Upper lobe of left lung (tissue), 6 donors: ENCODE measurements at regions not wholly inside any gene's neighbourhood (a gene's known extent, or its start where the extent isn't known, plus 50 kb on each side); places are given as distances from the start of the nearest gene placed in this dataset.
A peak's percentile ranks its signal among the peaks of the same experiment; 100 is the strongest.

ENCODE experiments used
- ATAC-seq, 2 donors: fragments of 200-7000 bp; cut with Tn5 transposase; one replicate each; pipeline ENCODE4 v1.9.1; 2022; ENCODE audit warnings: mild to moderate bottlenecking in 2 of 2, moderate library complexity in 2 of 2; ENCODE audit not compliant: low FRiP score in 2 of 2
- DNase-seq, 2 donors: peaks; one replicate each; pipeline ENCODE4 v3.0.0-alpha.2; 2019 to 2020
- H3K27ac ChIP-seq, 4 donors: fragments of 200-600 bp; sonication (generic); one replicate each; pipeline ENCODE4 v1.5.1; 2016 to 2019
- H3K27me3 ChIP-seq, 4 donors: fragments of 200-600 bp; sonication (generic); one replicate each; pipeline ENCODE4 v1.5.1; 2017 to 2019
- H3K36me3 ChIP-seq, 4 donors: fragments of 200-600 bp; sonication (generic); one replicate each; pipeline ENCODE4 v1.5.1; 2016 to 2019
- H3K4me1 ChIP-seq, 4 donors: fragments of 200-600 bp; sonication (generic); one replicate each; pipeline ENCODE4 v1.5.1; 2018 to 2019
- H3K4me3 ChIP-seq, 4 donors: fragments of 200-600 bp; sonication (generic); one replicate each; pipeline ENCODE4 v1.5.1; 2017 to 2019; ENCODE audit warnings: mild to moderate bottlenecking in 2 of 4, moderate library complexity in 1 of 4
- H3K9me3 ChIP-seq, 4 donors: fragments of 200-600 bp; sonication (generic); one replicate each; pipeline ENCODE4 v1.5.1; 2018 to 2019
- EP300 ChIP-seq, 4 donors: sonication (generic); formaldehyde crosslinking; IDR thresholded peaks; one replicate each; pipeline ENCODE4 v1.5.1; 2017; ENCODE audit warnings: antibody characterized with exemption in 4 of 4, control low read depth in 2 of 4
- POLR2A ChIP-seq, 4 donors: fragments of 450-650 bp; IDR thresholded peaks; one replicate each; pipeline ENCODE4 v1.5.1; 2016 to 2017; ENCODE audit warnings: antibody characterized with exemption in 4 of 4, mild to moderate bottlenecking in 2 of 4
- POLR2AphosphoS5 ChIP-seq, 2 donors: sonication (generic); formaldehyde crosslinking; IDR thresholded peaks; one replicate each; pipeline ENCODE4 v1.5.1; 2017; ENCODE audit warnings: antibody characterized with exemption in 2 of 2
- WGBS, 2 donors: methylation state at CpG; one replicate each; pipeline ENCODE4 v1.1.5; 2017 to 2018; 5-methylcytosine and 5-hydroxymethylcytosine counted together
- TF ChIP-seq, protein P1 (sequence below), 6 experiments: fragments of 450-650 bp in 4 of 6; fragments of 200-600 bp in 2 of 6; sonication (generic) in 2 of 6; IDR thresholded peaks; one replicate each; pipeline ENCODE4 v1.5.1; 2016 to 2019; ENCODE audit warnings: antibody characterized with exemption in 6 of 6
- donor health status: DM: no; HTN: no; CAD: no; lungs with moderate emphysema.
- donor health status: DM: no; HTN: yes; CAD: no; lungs with severe emphysema.

DNA sequence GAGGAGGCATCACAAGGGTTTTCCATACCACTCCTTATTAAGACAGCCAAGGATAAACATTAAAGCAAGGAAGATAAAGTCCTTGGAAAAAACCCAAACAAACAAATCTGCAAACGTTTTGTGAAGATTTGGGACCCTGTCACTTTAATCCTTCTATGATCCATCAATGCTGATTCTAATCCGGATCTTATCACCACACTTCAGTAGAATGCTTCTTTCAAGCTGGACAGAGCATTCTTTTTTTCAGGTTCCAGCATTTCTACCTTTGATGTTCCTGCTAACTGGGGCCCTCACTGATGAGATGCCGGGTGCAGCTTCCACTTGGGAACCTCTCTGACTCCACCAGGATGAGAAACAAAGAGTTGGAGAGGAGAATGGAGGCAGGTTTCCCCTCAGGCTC is 132.8 kb upstream of the SHB start:
- DNase-seq (no peak), ATAC-seq (no peak)
- H3K27me3 ChIP-seq = no peaks in the 10 kb centered on the region
- WGBS, 2 donors = 66 to 75% methylated on average over 3 of the region's 3 CpGs
- H3K4me1 ChIP-seq = peaks cover 0 to under 1% (median 0%) of the 10 kb centered on the region in 4 donors
- no peaks in the 10 kb centered on the region for H3K9me3 ChIP-seq
- no peak for TF ChIP-seq POLR2A (IDR thresholded peaks at IDR 0.05)
- TF ChIP-seq POLR2AphosphoS5 (IDR thresholded peaks at IDR 0.05) = no peak
- TF ChIP-seq, protein P1, sequence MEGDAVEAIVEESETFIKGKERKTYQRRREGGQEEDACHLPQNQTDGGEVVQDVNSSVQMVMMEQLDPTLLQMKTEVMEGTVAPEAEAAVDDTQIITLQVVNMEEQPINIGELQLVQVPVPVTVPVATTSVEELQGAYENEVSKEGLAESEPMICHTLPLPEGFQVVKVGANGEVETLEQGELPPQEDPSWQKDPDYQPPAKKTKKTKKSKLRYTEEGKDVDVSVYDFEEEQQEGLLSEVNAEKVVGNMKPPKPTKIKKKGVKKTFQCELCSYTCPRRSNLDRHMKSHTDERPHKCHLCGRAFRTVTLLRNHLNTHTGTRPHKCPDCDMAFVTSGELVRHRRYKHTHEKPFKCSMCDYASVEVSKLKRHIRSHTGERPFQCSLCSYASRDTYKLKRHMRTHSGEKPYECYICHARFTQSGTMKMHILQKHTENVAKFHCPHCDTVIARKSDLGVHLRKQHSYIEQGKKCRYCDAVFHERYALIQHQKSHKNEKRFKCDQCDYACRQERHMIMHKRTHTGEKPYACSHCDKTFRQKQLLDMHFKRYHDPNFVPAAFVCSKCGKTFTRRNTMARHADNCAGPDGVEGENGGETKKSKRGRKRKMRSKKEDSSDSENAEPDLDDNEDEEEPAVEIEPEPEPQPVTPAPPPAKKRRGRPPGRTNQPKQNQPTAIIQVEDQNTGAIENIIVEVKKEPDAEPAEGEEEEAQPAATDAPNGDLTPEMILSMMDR (IDR thresholded peaks at IDR 0.05) = no peak
- TF ChIP-seq EP300 (IDR thresholded peaks at IDR 0.05) = no peak
- no peaks in the 10 kb centered on the region for H3K36me3 ChIP-seq
- H3K27ac ChIP-seq = no peak overlapping the region
- no peak overlapping the region for H3K4me3 ChIP-seq

DNA sequence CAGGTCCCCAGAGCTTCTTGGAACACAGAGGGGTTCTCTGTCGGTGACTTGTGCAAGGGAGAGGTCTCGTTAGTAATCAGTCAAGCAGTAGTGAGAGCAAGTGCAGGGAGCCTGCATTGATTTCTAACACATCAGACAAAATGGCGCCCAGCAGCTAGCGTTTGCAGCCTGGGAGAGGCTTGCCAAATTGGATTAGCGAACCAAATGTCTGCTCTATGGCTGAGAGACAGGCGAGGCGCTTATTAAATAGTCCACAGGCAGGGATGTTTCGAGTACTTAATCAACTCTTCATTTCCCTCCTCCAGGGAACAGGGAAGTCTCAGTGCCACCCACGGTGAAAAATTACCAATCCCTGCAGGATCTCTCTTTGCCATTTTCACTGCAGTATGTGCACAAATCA is 131.4 kb upstream of the SHB start:
- no peaks in the 10 kb centered on the region for H3K36me3 ChIP-seq
- no peak overlapping the region for H3K4me3 ChIP-seq
- TF ChIP-seq EP300 (IDR thresholded peaks at IDR 0.05) (no peak), POLR2A (IDR thresholded peaks at IDR 0.05) (no peak), POLR2AphosphoS5 (IDR thresholded peaks at IDR 0.05) (no peak)
- TF ChIP-seq, protein P1 (IDR thresholded peaks at IDR 0.05) = no peak
- H3K4me1 ChIP-seq = peaks cover 0 to 15% (median 5%) of the 10 kb centered on the region in 4 donors
- no peaks in the 10 kb centered on the region for H3K27me3 ChIP-seq
- ATAC-seq (no peak), DNase-seq (no peak)
- H3K9me3 ChIP-seq = no peaks in the 10 kb centered on the region
- 81 to 86% methylated on average over 9 of the region's 9 CpGs for WGBS, 2 donors
- no peak overlapping the region for H3K27ac ChIP-seq

DNA sequence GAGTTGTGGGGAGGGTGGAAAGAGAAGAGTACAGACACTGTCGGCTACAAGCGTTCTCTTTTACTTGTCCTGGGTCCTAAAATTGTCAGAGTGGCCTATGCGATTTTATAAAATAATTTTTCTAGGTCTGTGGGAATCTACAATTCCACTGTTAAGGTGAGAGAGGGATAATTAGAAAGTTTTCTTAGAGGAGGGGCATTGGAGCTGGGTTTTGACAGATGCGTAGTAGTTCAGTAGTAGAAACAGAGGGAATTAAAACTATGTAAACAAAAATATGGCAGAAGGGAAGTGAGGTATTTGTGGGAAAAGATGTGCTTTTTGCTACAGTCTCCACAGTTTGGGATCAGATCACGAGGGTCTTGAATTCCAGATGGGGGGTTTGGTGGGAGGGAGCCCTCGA is 129.1 kb upstream of the SHB start:
- TF ChIP-seq POLR2AphosphoS5 (IDR thresholded peaks at IDR 0.05) (no peak), EP300 (IDR thresholded peaks at IDR 0.05) (no peak), POLR2A (IDR thresholded peaks at IDR 0.05) (no peak)
- TF ChIP-seq, protein P1 (IDR thresholded peaks at IDR 0.05) = no peak
- Histone ChIP-seq H3K27me3 (no peaks in the 10 kb centered on the region), H3K36me3 (no peaks in the 10 kb centered on the region), H3K27ac (no peak overlapping the region), H3K4me1 (peaks cover 0 to 16% (median 5%) of the 10 kb centered on the region in 4 donors), H3K9me3 (no peaks in the 10 kb centered on the region), H3K4me3 (no peak overlapping the region)
- 88 to 94% methylated on average over 6 of the region's 6 CpGs for WGBS, 2 donors
- DNase-seq (no peak), ATAC-seq (no peak)

DNA sequence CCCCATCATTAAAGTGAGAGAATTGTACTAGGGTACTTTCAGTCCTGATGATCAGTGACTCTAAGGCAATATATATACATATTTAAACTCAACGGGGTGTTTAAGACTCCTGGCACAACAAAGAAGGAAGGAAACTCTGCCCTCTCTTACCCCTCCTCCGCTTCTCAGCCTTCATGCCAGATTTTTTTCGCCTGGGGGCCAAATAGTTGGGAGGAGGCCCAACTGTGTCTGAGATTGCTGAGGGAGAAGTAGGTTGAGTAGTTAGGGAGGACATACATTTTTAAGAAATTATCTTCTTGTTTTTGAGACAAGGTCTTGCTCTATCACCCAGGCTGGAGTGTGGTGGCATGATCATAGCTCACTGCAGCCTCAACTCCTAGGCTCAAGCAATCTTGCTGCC is 127.7 kb upstream of the SHB start:
- 21 to 22% methylated on average over 3 of the region's 3 CpGs for WGBS, 2 donors
- Histone ChIP-seq H3K4me3 (no peak overlapping the region), H3K4me1 (peaks cover 0 to 16% (median 5%) of the 10 kb centered on the region in 4 donors), H3K27me3 (no peaks in the 10 kb centered on the region), H3K36me3 (no peaks in the 10 kb centered on the region), H3K27ac (no peak overlapping the region), H3K9me3 (no peaks in the 10 kb centered on the region)
- ATAC-seq (no peak), DNase-seq (no peak)
- TF ChIP-seq POLR2A (IDR thresholded peaks at IDR 0.05) = no peak
- TF ChIP-seq EP300 (IDR thresholded peaks at IDR 0.05) = no peak

DNA sequence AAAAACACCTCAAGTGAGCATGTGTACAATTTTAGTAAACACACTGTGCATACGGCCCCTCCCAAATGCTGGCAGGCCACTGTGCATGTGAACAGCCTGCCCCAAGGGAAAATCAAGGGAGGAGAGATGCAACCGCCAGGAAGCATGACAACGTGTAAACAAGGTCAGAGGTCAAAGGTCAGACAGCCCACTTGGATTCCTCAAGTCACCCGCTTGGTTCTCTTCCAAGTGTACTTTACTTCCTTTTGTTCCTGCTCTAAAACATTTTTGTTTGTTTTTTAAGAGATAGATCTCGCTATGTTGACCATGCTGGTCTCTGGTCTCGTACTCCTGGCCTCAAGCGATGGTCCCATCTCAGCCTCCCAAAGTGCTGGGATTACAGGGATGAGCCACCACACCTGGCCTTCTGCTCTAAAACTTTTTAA is 126.7 kb upstream of the SHB start:
- no peak overlapping the region for H3K27ac ChIP-seq
- no peaks in the 10 kb centered on the region for H3K27me3 ChIP-seq
- H3K9me3 ChIP-seq = no peaks in the 10 kb centered on the region
- no peak for TF ChIP-seq POLR2A (IDR thresholded peaks at IDR 0.05)
- TF ChIP-seq, protein P1 (IDR thresholded peaks at IDR 0.05) = no peak
- no peak for TF ChIP-seq POLR2AphosphoS5 (IDR thresholded peaks at IDR 0.05)
- TF ChIP-seq EP300 (IDR thresholded peaks at IDR 0.05) = no peak
- ATAC-seq (no peak), DNase-seq (peak in 1 of 2 donors; percentile 29)
- WGBS, 2 donors = 41 to 53% methylated on average over 7 of the region's 7 CpGs
- H3K4me1 ChIP-seq = peaks cover 0 to 16% (median 5%) of the 10 kb centered on the region in 4 donors
- no peak overlapping the region for H3K4me3 ChIP-seq
- H3K36me3 ChIP-seq = no peaks in the 10 kb centered on the region
